Nephron progenitor cell (in vitro differentiated cells): ENCODE measurements at regions not wholly inside any gene's neighbourhood (a gene's known extent, or its start where the extent isn't known, plus 50 kb on each side); places are given as distances from the start of the nearest gene placed in this dataset.

Experiments
- DNase-seq: peaks from one replicate; pipeline ENCODE4 v3.0.0; 2021
- H3K27ac Mint-ChIP-seq: 2 replicates; pipeline ENCODE4 v1.8.0; 2021; ENCODE audit warnings: mild to moderate bottlenecking, moderate library complexity, mixed read lengths
- H3K27me3 Mint-ChIP-seq: 2 replicates; pipeline ENCODE4 v1.8.0; 2021; ENCODE audit warnings: mild to moderate bottlenecking, low read depth, mixed read lengths; ENCODE audit not compliant: poor library complexity
- H3K36me3 Mint-ChIP-seq: 2 replicates; pipeline ENCODE4 v1.8.0; 2021; ENCODE audit warnings: low read depth, mixed read lengths
- H3K4me1 Mint-ChIP-seq: 2 replicates; pipeline ENCODE4 v1.8.0; 2021; ENCODE audit warnings: mixed read lengths
- H3K4me3 Mint-ChIP-seq: 2 replicates; pipeline ENCODE4 v1.8.0; 2021; ENCODE audit warnings: mild to moderate bottlenecking, moderate library complexity, mixed read lengths
- H3K9me3 Mint-ChIP-seq: 2 replicates; pipeline ENCODE4 v1.8.0; 2021; ENCODE audit warnings: mild to moderate bottlenecking, moderate library complexity, mixed read lengths
- CTCF ChIP-seq: fragments of 200-600 bp; sonication (generic); IDR thresholded peaks from 2 replicates; pipeline ENCODE4 v1.5.0; 2021; ENCODE audit warnings: antibody characterized with exemption

GRCh38 chr2:223503746-223504145 is 98.4 kb downstream of the SCG2 start:
- H3K27ac Mint-ChIP-seq, result no peak overlapping the region
- no peaks in the 10 kb centered on the region for H3K27me3 Mint-ChIP-seq
- no peaks in the 10 kb centered on the region for H3K9me3 Mint-ChIP-seq
- H3K36me3 Mint-ChIP-seq, result no peaks in the 10 kb centered on the region
- no peak for TF ChIP-seq CTCF
- H3K4me1 Mint-ChIP-seq, result no peaks in the 10 kb centered on the region
- DNase-seq, result no peak
- no peak overlapping the region for H3K4me3 Mint-ChIP-seq

DNA sequence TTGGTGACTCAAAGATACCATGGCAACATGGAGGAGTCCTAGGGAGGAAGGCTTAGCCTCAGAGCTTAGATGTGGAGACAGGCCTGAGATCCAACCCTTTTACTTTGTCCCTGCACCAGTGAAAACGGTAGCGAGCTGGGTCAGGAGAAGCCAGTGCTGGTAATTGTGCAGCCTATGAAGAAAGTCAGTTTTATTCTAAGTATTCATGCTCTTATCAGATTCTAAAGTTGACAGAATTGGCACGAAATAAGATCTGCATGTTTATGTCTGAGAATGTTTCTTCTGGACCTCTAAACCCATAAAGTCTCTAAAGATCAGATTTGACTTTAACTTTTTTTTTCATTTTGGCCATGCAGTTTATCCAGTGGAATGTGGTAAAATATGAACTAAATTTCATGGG is 93.8 kb downstream of the SCG2 start:
- TF ChIP-seq CTCF, result no peak
- Mint-ChIP-seq H3K4me3 (no peak overlapping the region), H3K4me1 (no peaks in the 10 kb centered on the region), H3K27ac (no peak overlapping the region), H3K27me3 (peaks cover 17% of the 10 kb centered on the region), H3K9me3 (no peaks in the 10 kb centered on the region), H3K36me3 (no peaks in the 10 kb centered on the region)
- no peak for DNase-seq

DNA sequence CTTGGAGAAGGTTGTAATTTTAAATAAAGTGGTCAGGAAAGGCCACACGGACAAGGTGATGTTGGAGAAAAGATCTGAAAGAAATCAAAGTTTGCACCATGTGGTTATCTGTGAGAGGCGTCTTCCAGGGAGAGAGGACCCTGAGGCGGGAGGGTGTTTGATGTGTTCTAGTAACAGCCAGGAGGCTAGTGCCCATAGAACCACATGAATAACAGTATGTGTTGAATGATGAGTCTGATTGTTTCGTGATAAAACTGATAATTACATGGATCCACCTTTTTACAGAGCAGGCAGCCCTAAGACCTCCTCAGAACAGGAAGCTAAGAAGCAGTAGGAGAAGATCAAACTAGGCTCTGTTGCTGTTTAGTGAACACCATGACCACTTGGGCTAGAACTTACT is 91.4 kb downstream of the SCG2 start:
- Mint-ChIP-seq H3K27ac (no peak overlapping the region), H3K4me3 (no peak overlapping the region), H3K36me3 (no peaks in the 10 kb centered on the region), H3K9me3 (no peaks in the 10 kb centered on the region), H3K27me3 (peaks cover 20% of the 10 kb centered on the region), H3K4me1 (no peaks in the 10 kb centered on the region)
- no peak for DNase-seq
- TF ChIP-seq CTCF, result no peak

DNA sequence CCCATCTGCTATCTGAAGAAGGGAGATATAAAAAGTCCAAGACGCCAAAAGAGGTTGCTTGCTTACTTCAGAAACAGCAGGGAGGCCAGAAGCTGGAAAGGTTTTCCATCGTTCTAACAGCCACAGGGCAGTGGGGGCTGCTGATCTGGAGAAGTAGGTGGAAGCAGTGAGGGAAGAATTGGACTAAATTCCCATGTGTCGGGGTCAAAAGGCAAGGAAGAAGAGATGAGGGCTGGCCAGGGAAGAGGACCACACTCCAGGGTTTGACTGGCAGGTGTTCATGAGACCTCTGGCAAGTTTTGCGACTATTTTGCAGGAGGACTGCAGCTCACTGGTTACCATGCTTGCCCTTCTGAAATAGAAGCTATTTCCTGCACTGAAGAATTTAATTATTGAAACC is 91.0 kb downstream of the SCG2 start:
- no peak for DNase-seq
- H3K9me3 Mint-ChIP-seq, result no peaks in the 10 kb centered on the region
- no peaks in the 10 kb centered on the region for H3K4me1 Mint-ChIP-seq

DNA sequence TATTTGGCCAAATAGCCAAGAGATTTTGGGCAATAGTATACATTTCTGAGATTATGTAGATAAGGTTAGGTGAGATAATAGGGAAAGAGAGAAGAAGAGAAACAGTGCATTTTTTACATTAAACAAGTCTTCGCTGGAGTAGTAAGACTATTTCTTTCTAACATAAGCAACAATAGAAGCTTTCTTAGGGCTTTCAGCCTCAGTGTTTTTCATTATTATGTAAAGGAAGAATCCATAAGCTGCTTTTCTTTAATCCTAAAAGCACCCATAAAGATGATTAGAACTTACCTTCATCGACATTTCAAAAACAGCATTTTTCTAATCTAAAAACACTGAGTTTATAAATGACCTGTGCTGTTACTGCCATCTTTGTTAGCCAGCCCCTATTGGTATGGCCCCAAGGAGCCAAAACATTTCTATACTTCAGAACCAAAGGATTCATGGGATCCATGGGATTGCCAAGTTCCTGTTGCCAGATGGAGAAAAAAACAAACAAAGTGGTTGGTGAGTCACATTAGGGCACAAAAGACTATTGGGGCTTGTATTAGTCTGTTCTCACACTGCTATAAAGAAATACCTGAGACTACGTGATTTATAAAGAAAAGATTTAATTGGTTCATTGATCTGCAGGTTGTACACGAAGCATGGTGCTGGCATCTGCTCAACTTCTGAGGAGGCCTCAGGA is 88.2 kb downstream of the SCG2 start:
- Mint-ChIP-seq H3K36me3 (no peaks in the 10 kb centered on the region), H3K27ac (no peak overlapping the region), H3K27me3 (peaks cover 20% of the 10 kb centered on the region), H3K9me3 (no peaks in the 10 kb centered on the region), H3K4me3 (no peak overlapping the region), H3K4me1 (no peaks in the 10 kb centered on the region)
- no peak for TF ChIP-seq CTCF
- no peak for DNase-seq

More for the DNA sequence above, 91.0 kb downstream of the SCG2 start:
- Mint-ChIP-seq H3K27me3 (peaks cover 20% of the 10 kb centered on the region), H3K36me3 (no peaks in the 10 kb centered on the region), H3K27ac (no peak overlapping the region), H3K4me3 (no peak overlapping the region)
- no peak for TF ChIP-seq CTCF

DNA sequence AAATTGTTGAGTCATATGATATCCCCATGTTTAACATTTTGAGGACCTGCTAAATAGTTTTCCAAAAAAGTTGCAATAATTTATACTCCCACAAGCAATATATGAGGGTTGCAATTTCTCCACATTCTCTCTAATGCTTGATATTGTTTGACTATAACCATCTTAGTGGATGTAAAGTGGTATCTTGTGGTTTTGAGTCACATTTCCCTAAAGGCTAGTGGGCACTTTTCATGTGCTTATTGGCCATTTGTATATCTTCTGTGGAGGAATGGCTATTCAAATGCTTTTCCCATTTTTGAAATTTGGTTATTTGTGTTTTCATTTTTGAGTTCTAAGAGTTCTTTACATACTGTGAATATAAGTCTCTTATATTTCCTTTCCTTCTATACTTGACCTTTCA is 82.7 kb downstream of the SCG2 start:
- Mint-ChIP-seq H3K4me3 (no peak overlapping the region), H3K9me3 (no peaks in the 10 kb centered on the region), H3K27ac (no peak overlapping the region), H3K36me3 (no peaks in the 10 kb centered on the region), H3K27me3 (no peaks in the 10 kb centered on the region), H3K4me1 (no peaks in the 10 kb centered on the region)
- DNase-seq, result no peak
- no peak for TF ChIP-seq CTCF
